ENCODE measurements at regions not wholly inside any gene's neighbourhood (a gene's known extent, or its start where the extent isn't known, plus 50 kb on each side); places are given as distances from the start of the nearest gene placed in this dataset.
A peak's percentile ranks its signal among the peaks of the same experiment; 100 is the strongest.

GRCh38 chr6:105785066-105785811 is 300.9 kb upstream of the PRDM1 start:
- peak; percentile 11 for DNase-seq
- Histone ChIP-seq H4K20me1 (ENCODE audit: control insufficient read depth, insufficient read depth, low read length, poor library complexity, severe bottlenecking) (no peaks in the 10 kb centered on the region), H2AFZ (ENCODE audit: insufficient read depth, low read depth, low read length, poor library complexity, severe bottlenecking) (peak overlapping the region; percentile 42), H3K36me3 (replicated peaks in 1 of 2; ENCODE audit: control extremely low read depth in 1 of 2, control insufficient read depth in 1 of 2, extremely low read depth in 1 of 2, insufficient read depth in 2 of 2, low read length in 1 of 2) (no peaks in the 10 kb centered on the region), H3K9me3 (ENCODE audit: control extremely low read depth in 1 of 3, control insufficient read depth in 2 of 3, insufficient read depth in 1 of 3, low read length in 2 of 3) (no peaks in the 10 kb centered on the region), H3K4me1 (ENCODE audit: control insufficient read depth in 2 of 2, insufficient read depth in 2 of 2, low read length in 2 of 2) (peaks cover 9% of the 10 kb centered on the region in 2 donors), H3K9ac (ENCODE audit: low read length) (no peak overlapping the region), H3K4me3 (ENCODE audit: control extremely low read depth in 1 of 5, extremely low read depth in 1 of 5, insufficient read depth in 1 of 5, low read depth in 2 of 5, low read length in 4 of 5) (no peak overlapping the region), H3K27ac (ENCODE audit: low read length in 2 of 2) (no peak overlapping the region), H3K4me2 (replicated peaks; ENCODE audit: low read depth, low read length, poor library complexity, severe bottlenecking) (peak overlapping the region; percentile 17), H3K79me2 (ENCODE audit: control insufficient read depth, insufficient read depth, low read length) (no peaks in the 10 kb centered on the region), H3K27me3 (replicated peaks in 1 of 4; ENCODE audit: control extremely low read depth in 1 of 4, control insufficient read depth in 3 of 4, insufficient read depth in 4 of 4, low read length in 3 of 4) (no peaks in the 10 kb centered on the region)
- ChIA-PET CTCF (no interaction called here), POLR2A (no interaction called here)
- Mint-ChIP-seq H3K9me3 (ENCODE audit: insufficient read depth) (no peaks in the 10 kb centered on the region), H3K4me1 (peaks cover 14% of the 10 kb centered on the region), H3K27ac (no peak overlapping the region), H3K4me3 (no peak overlapping the region), H3K27me3 (no peaks in the 10 kb centered on the region)
- intact Hi-C loops (cut with micrococcal nuclease), result no loop called here
- 50% methylated on average over 3 of the region's 6 CpGs for WGBS (ENCODE audit: insufficient coverage)
- TF ChIP-seq, protein P1, sequence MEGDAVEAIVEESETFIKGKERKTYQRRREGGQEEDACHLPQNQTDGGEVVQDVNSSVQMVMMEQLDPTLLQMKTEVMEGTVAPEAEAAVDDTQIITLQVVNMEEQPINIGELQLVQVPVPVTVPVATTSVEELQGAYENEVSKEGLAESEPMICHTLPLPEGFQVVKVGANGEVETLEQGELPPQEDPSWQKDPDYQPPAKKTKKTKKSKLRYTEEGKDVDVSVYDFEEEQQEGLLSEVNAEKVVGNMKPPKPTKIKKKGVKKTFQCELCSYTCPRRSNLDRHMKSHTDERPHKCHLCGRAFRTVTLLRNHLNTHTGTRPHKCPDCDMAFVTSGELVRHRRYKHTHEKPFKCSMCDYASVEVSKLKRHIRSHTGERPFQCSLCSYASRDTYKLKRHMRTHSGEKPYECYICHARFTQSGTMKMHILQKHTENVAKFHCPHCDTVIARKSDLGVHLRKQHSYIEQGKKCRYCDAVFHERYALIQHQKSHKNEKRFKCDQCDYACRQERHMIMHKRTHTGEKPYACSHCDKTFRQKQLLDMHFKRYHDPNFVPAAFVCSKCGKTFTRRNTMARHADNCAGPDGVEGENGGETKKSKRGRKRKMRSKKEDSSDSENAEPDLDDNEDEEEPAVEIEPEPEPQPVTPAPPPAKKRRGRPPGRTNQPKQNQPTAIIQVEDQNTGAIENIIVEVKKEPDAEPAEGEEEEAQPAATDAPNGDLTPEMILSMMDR (IDR thresholded peaks at IDR 0.05), result no peak
- TF ChIP-seq EZH2 (IDR thresholded peaks at IDR 0.05; ENCODE audit: borderline replicate concordance, insufficient read depth, low read depth, low read length, poor library complexity, severe bottlenecking), result no peak
- no peak for ATAC-seq (ENCODE audit: low read depth)

DNA sequence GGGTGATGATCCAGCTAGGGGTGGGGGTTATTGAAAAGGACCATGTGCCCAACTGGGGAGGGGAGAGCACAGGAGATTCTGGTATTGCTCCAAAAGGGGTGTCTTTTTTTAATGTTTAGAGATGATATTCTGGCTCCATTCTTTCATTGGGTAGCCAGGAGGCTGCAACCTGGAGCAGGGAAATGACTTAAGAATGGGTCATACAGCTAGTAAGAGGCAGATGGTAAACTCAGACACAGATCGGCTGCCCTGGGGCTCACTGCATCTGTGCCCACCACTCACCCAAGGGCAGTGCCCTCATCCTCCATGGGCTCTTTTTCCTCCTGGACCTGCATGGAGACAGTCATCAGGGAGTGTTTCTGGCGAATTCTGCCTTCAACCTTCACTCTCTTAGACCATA is 302.0 kb upstream of the PRDM1 start:
- Mint-ChIP-seq H3K9me3 (ENCODE audit: insufficient read depth) (no peaks in the 10 kb centered on the region), H3K27ac (no peak overlapping the region), H3K4me3 (no peak overlapping the region), H3K27me3 (no peaks in the 10 kb centered on the region), H3K4me1 (peaks cover 14% of the 10 kb centered on the region)
- Histone ChIP-seq H3K9ac (ENCODE audit: low read length) (no peak overlapping the region), H3K4me3 (ENCODE audit: control extremely low read depth in 1 of 5, extremely low read depth in 1 of 5, insufficient read depth in 1 of 5, low read depth in 2 of 5, low read length in 4 of 5) (no peak overlapping the region), H3K79me2 (ENCODE audit: control insufficient read depth, insufficient read depth, low read length) (no peaks in the 10 kb centered on the region), H3K27ac (ENCODE audit: low read length in 2 of 2) (no peak overlapping the region), H3K9me3 (ENCODE audit: control extremely low read depth in 1 of 3, control insufficient read depth in 2 of 3, insufficient read depth in 1 of 3, low read length in 2 of 3) (no peaks in the 10 kb centered on the region), H3K4me2 (replicated peaks; ENCODE audit: low read depth, low read length, poor library complexity, severe bottlenecking) (no peak overlapping the region), H2AFZ (ENCODE audit: insufficient read depth, low read depth, low read length, poor library complexity, severe bottlenecking) (no peak overlapping the region), H4K20me1 (ENCODE audit: control insufficient read depth, insufficient read depth, low read length, poor library complexity, severe bottlenecking) (no peaks in the 10 kb centered on the region), H3K27me3 (replicated peaks in 1 of 4; ENCODE audit: control extremely low read depth in 1 of 4, control insufficient read depth in 3 of 4, insufficient read depth in 4 of 4, low read length in 3 of 4) (no peaks in the 10 kb centered on the region), H3K4me1 (ENCODE audit: control insufficient read depth in 2 of 2, insufficient read depth in 2 of 2, low read length in 2 of 2) (peaks cover 9% of the 10 kb centered on the region in 2 donors), H3K36me3 (replicated peaks in 1 of 2; ENCODE audit: control extremely low read depth in 1 of 2, control insufficient read depth in 1 of 2, extremely low read depth in 1 of 2, insufficient read depth in 2 of 2, low read length in 1 of 2) (no peaks in the 10 kb centered on the region)
- CTCF ChIA-PET, result no interaction called here
- TF ChIP-seq EZH2 (IDR thresholded peaks at IDR 0.05; ENCODE audit: borderline replicate concordance, insufficient read depth, low read depth, low read length, poor library complexity, severe bottlenecking), result no peak
- TF ChIP-seq, protein P1 (IDR thresholded peaks at IDR 0.05), result no peak
- POLR2A ChIA-PET, result no interaction called here
- WGBS (ENCODE audit: insufficient coverage), result 100% methylated on average over 2 of the region's 2 CpGs
- DNase-seq (no peak), ATAC-seq (ENCODE audit: low read depth) (no peak)
- intact Hi-C loops (cut with micrococcal nuclease), result no loop called here
